ENCODE measurements at regions not wholly inside any gene's neighbourhood (a gene's known extent, or its start where the extent isn't known, plus 50 kb on each side); places are given as distances from the start of the nearest gene placed in this dataset.

DNA sequence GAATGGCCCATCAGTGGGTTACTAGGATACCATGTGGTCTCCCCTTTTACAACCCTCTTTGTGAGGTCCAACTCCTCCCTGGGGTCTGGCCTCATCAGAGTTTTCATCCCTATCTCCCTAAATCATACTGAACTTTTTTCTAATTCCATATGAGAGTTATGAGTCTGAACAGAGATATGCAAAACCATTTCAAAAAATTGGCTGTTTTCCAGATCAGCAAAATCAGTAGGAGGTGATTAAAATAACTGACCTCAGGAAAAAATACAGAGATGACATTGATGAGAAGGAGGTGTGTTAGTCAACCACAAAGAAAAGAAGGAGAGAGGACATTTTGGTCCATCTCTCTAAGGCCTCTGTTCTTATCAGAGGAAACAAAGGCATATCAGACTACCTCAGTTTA, 200.8 kb upstream of the CFAP20DC start:
- TF ChIP-seq, protein P1, sequence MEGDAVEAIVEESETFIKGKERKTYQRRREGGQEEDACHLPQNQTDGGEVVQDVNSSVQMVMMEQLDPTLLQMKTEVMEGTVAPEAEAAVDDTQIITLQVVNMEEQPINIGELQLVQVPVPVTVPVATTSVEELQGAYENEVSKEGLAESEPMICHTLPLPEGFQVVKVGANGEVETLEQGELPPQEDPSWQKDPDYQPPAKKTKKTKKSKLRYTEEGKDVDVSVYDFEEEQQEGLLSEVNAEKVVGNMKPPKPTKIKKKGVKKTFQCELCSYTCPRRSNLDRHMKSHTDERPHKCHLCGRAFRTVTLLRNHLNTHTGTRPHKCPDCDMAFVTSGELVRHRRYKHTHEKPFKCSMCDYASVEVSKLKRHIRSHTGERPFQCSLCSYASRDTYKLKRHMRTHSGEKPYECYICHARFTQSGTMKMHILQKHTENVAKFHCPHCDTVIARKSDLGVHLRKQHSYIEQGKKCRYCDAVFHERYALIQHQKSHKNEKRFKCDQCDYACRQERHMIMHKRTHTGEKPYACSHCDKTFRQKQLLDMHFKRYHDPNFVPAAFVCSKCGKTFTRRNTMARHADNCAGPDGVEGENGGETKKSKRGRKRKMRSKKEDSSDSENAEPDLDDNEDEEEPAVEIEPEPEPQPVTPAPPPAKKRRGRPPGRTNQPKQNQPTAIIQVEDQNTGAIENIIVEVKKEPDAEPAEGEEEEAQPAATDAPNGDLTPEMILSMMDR (IDR thresholded peaks at IDR 0.05; ENCODE audit: poor library complexity, severe bottlenecking): no peak
- TF ChIP-seq MXI1 (conservative IDR thresholded peaks at IDR 0.05; ENCODE audit: poor library complexity, severe bottlenecking) (no peak), EZH2 (IDR thresholded peaks at IDR 0.05; ENCODE audit: borderline replicate concordance, insufficient read depth, low read length, poor library complexity, severe bottlenecking) (no peak), POLR2AphosphoS5 (IDR thresholded peaks at IDR 0.05) (no peak), TAF1 (IDR thresholded peaks at IDR 0.05; ENCODE audit: low read depth) (no peak), EP300 (conservative IDR thresholded peaks at IDR 0.05; ENCODE audit: poor library complexity, severe bottlenecking) (no peak), SMC3 (conservative IDR thresholded peaks at IDR 0.05; ENCODE audit: poor library complexity) (no peak)
- TF ChIP-seq, protein P2, sequence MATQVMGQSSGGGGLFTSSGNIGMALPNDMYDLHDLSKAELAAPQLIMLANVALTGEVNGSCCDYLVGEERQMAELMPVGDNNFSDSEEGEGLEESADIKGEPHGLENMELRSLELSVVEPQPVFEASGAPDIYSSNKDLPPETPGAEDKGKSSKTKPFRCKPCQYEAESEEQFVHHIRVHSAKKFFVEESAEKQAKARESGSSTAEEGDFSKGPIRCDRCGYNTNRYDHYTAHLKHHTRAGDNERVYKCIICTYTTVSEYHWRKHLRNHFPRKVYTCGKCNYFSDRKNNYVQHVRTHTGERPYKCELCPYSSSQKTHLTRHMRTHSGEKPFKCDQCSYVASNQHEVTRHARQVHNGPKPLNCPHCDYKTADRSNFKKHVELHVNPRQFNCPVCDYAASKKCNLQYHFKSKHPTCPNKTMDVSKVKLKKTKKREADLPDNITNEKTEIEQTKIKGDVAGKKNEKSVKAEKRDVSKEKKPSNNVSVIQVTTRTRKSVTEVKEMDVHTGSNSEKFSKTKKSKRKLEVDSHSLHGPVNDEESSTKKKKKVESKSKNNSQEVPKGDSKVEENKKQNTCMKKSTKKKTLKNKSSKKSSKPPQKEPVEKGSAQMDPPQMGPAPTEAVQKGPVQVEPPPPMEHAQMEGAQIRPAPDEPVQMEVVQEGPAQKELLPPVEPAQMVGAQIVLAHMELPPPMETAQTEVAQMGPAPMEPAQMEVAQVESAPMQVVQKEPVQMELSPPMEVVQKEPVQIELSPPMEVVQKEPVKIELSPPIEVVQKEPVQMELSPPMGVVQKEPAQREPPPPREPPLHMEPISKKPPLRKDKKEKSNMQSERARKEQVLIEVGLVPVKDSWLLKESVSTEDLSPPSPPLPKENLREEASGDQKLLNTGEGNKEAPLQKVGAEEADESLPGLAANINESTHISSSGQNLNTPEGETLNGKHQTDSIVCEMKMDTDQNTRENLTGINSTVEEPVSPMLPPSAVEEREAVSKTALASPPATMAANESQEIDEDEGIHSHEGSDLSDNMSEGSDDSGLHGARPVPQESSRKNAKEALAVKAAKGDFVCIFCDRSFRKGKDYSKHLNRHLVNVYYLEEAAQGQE (IDR thresholded peaks at IDR 0.05; ENCODE audit: borderline replicate concordance): no peak

Measured in neural cell (in vitro differentiated cells).